OCI-LY3 (cell line): ENCODE measurements at regions not wholly inside any gene's neighbourhood (a gene's known extent, or its start where the extent isn't known, plus 50 kb on each side); places are given as distances from the start of the nearest gene placed in this dataset.

Experiments
- CTCF ChIP-seq: fragments of 200-600, 300-600 bp; sonication (generic); IDR thresholded peaks from 2 replicates; pipeline ENCODE4 v1.5.1; 2014; ENCODE audit warnings: antibody characterized with exemption, low read length, low read depth
- EZH2phosphoT487 ChIP-seq: fragments of 200-600 bp; shearing (Covaris generic); IDR thresholded peaks from 2 replicates; pipeline ENCODE4 v1.6.1; 2018; ENCODE audit warnings: antibody characterized with exemption, mixed run types, low read depth

GRCh38 chr12:25808604-25809003 is 149.9 kb upstream of the RASSF8 start:
- TF ChIP-seq CTCF = no peak
- no peak for TF ChIP-seq EZH2phosphoT487
